Esophagus squamous epithelium (tissue), 5 donors: ENCODE measurements at regions not wholly inside any gene's neighbourhood (a gene's known extent, or its start where the extent isn't known, plus 50 kb on each side); places are given as distances from the start of the nearest gene placed in this dataset.

Experiments
- DNase-seq: peaks from one replicate; lab custom pipeline; 2025; lab: John Stamatoyannopoulos, UW
- H3K27ac ChIP-seq, 4 donors: fragments of 200-600 bp; sonication (generic); one replicate each; pipeline ENCODE4 v1.5.1; 2016 to 2019; ENCODE audit warnings: mild to moderate bottlenecking in 1 of 4
- H3K27me3 ChIP-seq, 4 donors: fragments of 200-600 bp; sonication (generic); 1 replicate in 3 of 4; 2 replicates in 1 of 4; pipeline versions ENCODE4 v1.5.1 to v1.6.0; 2017 to 2021; ENCODE audit warnings: antibody characterized with exemption in 1 of 4
- H3K36me3 ChIP-seq, 3 donors: fragments of 200-600 bp; sonication (generic); one replicate each; pipeline ENCODE4 v1.5.1; 2016 to 2019
- H3K4me1 ChIP-seq, 3 donors: fragments of 200-600 bp; sonication (generic); one replicate each; pipeline ENCODE4 v1.5.1; 2017 to 2019
- H3K4me3 ChIP-seq, 4 donors: fragments of 200-600 bp; sonication (generic); 1 replicate in 3 of 4; 2 replicates in 1 of 4; pipeline ENCODE4 v1.5.1; 2016 to 2019; ENCODE audit warnings: mild to moderate bottlenecking in 2 of 4, moderate library complexity in 1 of 4
- H3K9me3 ChIP-seq, 3 donors: fragments of 200-600 bp; sonication (generic); one replicate each; pipeline ENCODE4 v1.5.1; 2016 to 2019
- CTCF ChIP-seq, 6 experiments: fragments of 450-650 bp in 4 of 6; fragments of 200-600 bp in 2 of 6; sonication (generic) in 2 of 6; IDR thresholded peaks; one replicate each; pipeline ENCODE4 v1.5.1; 2016 to 2019; ENCODE audit warnings: antibody characterized with exemption in 6 of 6, mild to moderate bottlenecking in 4 of 6, moderate library complexity in 4 of 6
- POLR2A ChIP-seq, 4 donors: fragments of 450-650 bp; IDR thresholded peaks; one replicate each; pipeline ENCODE4 v1.6.1; 2017; ENCODE audit warnings: antibody characterized with exemption in 4 of 4, mild to moderate bottlenecking in 4 of 4, moderate library complexity in 3 of 4
- WGBS, 2 donors: methylation state at CpG; one replicate each; pipeline ENCODE4 v1.1.5; 2018; 5-methylcytosine and 5-hydroxymethylcytosine counted together
- intact Hi-C: fragments of 100-400 bp; cut with DNase I; formaldehyde crosslinking; loops from one replicate; pipeline ENCODE4 v1.15.0; 2022
- donor health status: DM: yes; HTN: yes; CAD: no.

GRCh38 chr1:195785830-195786229, 822.4 kb downstream of the KCNT2 start:
- Histone ChIP-seq H3K4me1 (peaks cover 0 to 5% (median 0%) of the 10 kb centered on the region in 3 donors), H3K27ac (no peak overlapping the region), H3K9me3 (no peaks in the 10 kb centered on the region), H3K27me3 (no peaks in the 10 kb centered on the region), H3K4me3 (no peak overlapping the region), H3K36me3 (no peaks in the 10 kb centered on the region)
- intact Hi-C loops, result no loop called here
- no peak for DNase-seq
- no peak for TF ChIP-seq POLR2A (IDR thresholded peaks at IDR 0.05)
- no peak for TF ChIP-seq CTCF (IDR thresholded peaks at IDR 0.05)
- 43 to 50% methylated on average over 1 of the region's 1 CpG for WGBS, 2 donors

- no peaks in the 10 kb centered on the region for H3K4me1 ChIP-seq
- no peak overlapping the region for H3K27ac ChIP-seq
- no peaks in the 10 kb centered on the region for H3K36me3 ChIP-seq
- no peaks in the 10 kb centered on the region for H3K27me3 ChIP-seq
- WGBS, 2 donors, result 76 to 94% methylated on average over 3 of the region's 3 CpGs
- DNase-seq, result no peak
- intact Hi-C loops, result no loop called here
- no peaks in the 10 kb centered on the region for H3K9me3 ChIP-seq
- TF ChIP-seq CTCF (IDR thresholded peaks at IDR 0.05) (no peak), POLR2A (IDR thresholded peaks at IDR 0.05) (no peak)
- H3K4me3 ChIP-seq, result no peak overlapping the region
These were observed 834.3 kb downstream of the KCNT2 start for GRCh38 chr1:195773931-195774330.

GRCh38 chr1:195769461-195769860, 838.8 kb downstream of the KCNT2 start:
- Histone ChIP-seq H3K4me1 (no peaks in the 10 kb centered on the region), H3K4me3 (no peak overlapping the region), H3K9me3 (no peaks in the 10 kb centered on the region), H3K27ac (no peak overlapping the region), H3K27me3 (no peaks in the 10 kb centered on the region), H3K36me3 (no peaks in the 10 kb centered on the region)
- no peak for DNase-seq
- intact Hi-C loops, result no loop called here
- TF ChIP-seq CTCF (IDR thresholded peaks at IDR 0.05), result no peak
- no peak for TF ChIP-seq POLR2A (IDR thresholded peaks at IDR 0.05)

GRCh38 chr1:195768936-195769335, 839.3 kb downstream of the KCNT2 start:
- no peaks in the 10 kb centered on the region for H3K36me3 ChIP-seq
- no peak for TF ChIP-seq CTCF (IDR thresholded peaks at IDR 0.05)
- TF ChIP-seq POLR2A (IDR thresholded peaks at IDR 0.05), result no peak
- no peak for DNase-seq
- no peaks in the 10 kb centered on the region for H3K4me1 ChIP-seq
- H3K4me3 ChIP-seq, result no peak overlapping the region
- no peaks in the 10 kb centered on the region for H3K9me3 ChIP-seq
- no peaks in the 10 kb centered on the region for H3K27me3 ChIP-seq
- intact Hi-C loops, result no loop called here
- H3K27ac ChIP-seq, result no peak overlapping the region

- no peak for DNase-seq
- no peak for TF ChIP-seq POLR2A (IDR thresholded peaks at IDR 0.05)
- TF ChIP-seq CTCF (IDR thresholded peaks at IDR 0.05), result no peak
- no peak overlapping the region for H3K27ac ChIP-seq
- WGBS, 2 donors, result 72 to 76% methylated on average over 2 of the region's 2 CpGs
- no peaks in the 10 kb centered on the region for H3K36me3 ChIP-seq
- H3K9me3 ChIP-seq, result peaks cover 0 to 3% (median 0%) of the 10 kb centered on the region in 3 donors
- no peaks in the 10 kb centered on the region for H3K27me3 ChIP-seq
- H3K4me1 ChIP-seq, result no peaks in the 10 kb centered on the region
- no peak overlapping the region for H3K4me3 ChIP-seq
- intact Hi-C loops, result no loop called here
These were observed 839.9 kb downstream of the KCNT2 start for GRCh38 chr1:195768377-195768776.
